ENCODE measurements at regions not wholly inside any gene's neighbourhood (a gene's known extent, or its start where the extent isn't known, plus 50 kb on each side); places are given as distances from the start of the nearest gene placed in this dataset.

GRCh38 chr7:94104301-94104700 lies 100.1 kb upstream of the BET1 start:
- Mint-ChIP-seq H3K27ac (no peak overlapping the region), H3K27me3 (peaks cover 2 to 3% of the 10 kb centered on the region in 2 donors), H3K4me3 (no peak overlapping the region), H3K9me3 (peaks cover 0 to 3% (median 0%) of the 10 kb centered on the region in 8 donors), H3K36me3 (no peaks in the 10 kb centered on the region), H3K4me1 (no peaks in the 10 kb centered on the region)
- DNase-seq: no peak
- no peaks in the 10 kb centered on the region for H3K27me3 ChIP-seq (ENCODE audit: insufficient read depth, low read length)
- CTCF ChIA-PET (ENCODE audit: partially characterized antibody): interaction anchor here (1.3 kb wide), 1 partner anchor 16 kb away, joined by 5 read pairs; no protein-coding TSS in a partner anchor
- no peak overlapping the region for H3K4me3 ChIP-seq (ENCODE audit: low read length in 2 of 2)
- no peaks in the 10 kb centered on the region for H3K4me1 ChIP-seq (ENCODE audit: insufficient read depth, low read length)
- POLR2A ChIA-PET (ENCODE audit: partially characterized antibody): no interaction called here
- no peaks in the 10 kb centered on the region for H3K9me3 ChIP-seq (ENCODE audit: control insufficient read depth in 1 of 2, low read length in 2 of 2)
- no peak overlapping the region for H3K27ac ChIP-seq (ENCODE audit: low read depth, low read length)
- H3K36me3 ChIP-seq (ENCODE audit: insufficient read depth, low read length): no peaks in the 10 kb centered on the region
- intact Hi-C loops (cut with micrococcal nuclease): no loop called here

GRCh38 chr7:94109556-94109955 lies 105.4 kb upstream of the BET1 start:
- Histone ChIP-seq H3K36me3 (ENCODE audit: insufficient read depth, low read length) (no peaks in the 10 kb centered on the region), H3K4me1 (ENCODE audit: insufficient read depth, low read length) (no peaks in the 10 kb centered on the region), H3K9me3 (ENCODE audit: control insufficient read depth in 1 of 2, low read length in 2 of 2) (no peaks in the 10 kb centered on the region), H3K27ac (ENCODE audit: low read depth, low read length) (no peak overlapping the region), H3K4me3 (ENCODE audit: low read length in 2 of 2) (no peak overlapping the region), H3K27me3 (ENCODE audit: insufficient read depth, low read length) (no peaks in the 10 kb centered on the region)
- intact Hi-C loops (cut with micrococcal nuclease): no loop called here
- no peak overlapping the region for H3K4me3 Mint-ChIP-seq
- no peaks in the 10 kb centered on the region for H3K36me3 Mint-ChIP-seq
- no peak overlapping the region for H3K27ac Mint-ChIP-seq
- H3K9me3 Mint-ChIP-seq: no peaks in the 10 kb centered on the region
- H3K4me1 Mint-ChIP-seq: no peaks in the 10 kb centered on the region
- ChIA-PET POLR2A (ENCODE audit: partially characterized antibody) (no interaction called here), CTCF (ENCODE audit: partially characterized antibody) (interaction anchor here (1.3 kb wide), 1 partner anchor 8 kb away, joined by 3 read pairs; no protein-coding TSS in a partner anchor)
- peaks cover 1 to 2% of the 10 kb centered on the region in 2 donors for H3K27me3 Mint-ChIP-seq
- DNase-seq: no peak

- H3K4me3 Mint-ChIP-seq: no peak overlapping the region
- H3K27me3 ChIP-seq (ENCODE audit: insufficient read depth, low read length): no peaks in the 10 kb centered on the region
- no peak overlapping the region for H3K27ac Mint-ChIP-seq
- H3K9me3 ChIP-seq (ENCODE audit: control insufficient read depth in 1 of 2, low read length in 2 of 2): no peaks in the 10 kb centered on the region
- H3K36me3 Mint-ChIP-seq: no peaks in the 10 kb centered on the region
- ChIA-PET CTCF (ENCODE audit: partially characterized antibody) (interaction anchor here (1.3 kb wide), 1 partner anchor 9 kb away, joined by 3 read pairs; no protein-coding TSS in a partner anchor), POLR2A (ENCODE audit: partially characterized antibody) (no interaction called here)
- no peaks in the 10 kb centered on the region for H3K9me3 Mint-ChIP-seq
- H3K27me3 Mint-ChIP-seq: peaks cover 1 to 2% of the 10 kb centered on the region in 2 donors
- H3K4me1 Mint-ChIP-seq: no peaks in the 10 kb centered on the region
- no peak for DNase-seq
- no peak overlapping the region for H3K4me3 ChIP-seq (ENCODE audit: low read length in 2 of 2)
- intact Hi-C loops (cut with micrococcal nuclease): no loop called here
- H3K36me3 ChIP-seq (ENCODE audit: insufficient read depth, low read length): no peaks in the 10 kb centered on the region
- no peaks in the 10 kb centered on the region for H3K4me1 ChIP-seq (ENCODE audit: insufficient read depth, low read length)
- no peak overlapping the region for H3K27ac ChIP-seq (ENCODE audit: low read depth, low read length)
These were observed 106.9 kb upstream of the BET1 start for GRCh38 chr7:94111009-94111408.

GRCh38 chr7:94115316-94115715 lies 111.2 kb upstream of the BET1 start:
- Histone ChIP-seq H3K27ac (ENCODE audit: low read depth, low read length) (no peak overlapping the region), H3K4me3 (ENCODE audit: low read length in 2 of 2) (no peak overlapping the region), H3K4me1 (ENCODE audit: insufficient read depth, low read length) (no peaks in the 10 kb centered on the region), H3K9me3 (ENCODE audit: control insufficient read depth in 1 of 2, low read length in 2 of 2) (no peaks in the 10 kb centered on the region), H3K27me3 (ENCODE audit: insufficient read depth, low read length) (no peaks in the 10 kb centered on the region), H3K36me3 (ENCODE audit: insufficient read depth, low read length) (no peaks in the 10 kb centered on the region)
- no peaks in the 10 kb centered on the region for H3K9me3 Mint-ChIP-seq
- H3K4me1 Mint-ChIP-seq: no peaks in the 10 kb centered on the region
- intact Hi-C loops (cut with micrococcal nuclease): no loop called here
- H3K27me3 Mint-ChIP-seq: peaks cover 0 to 2% of the 10 kb centered on the region in 2 donors
- no peaks in the 10 kb centered on the region for H3K36me3 Mint-ChIP-seq
- ChIA-PET POLR2A (ENCODE audit: partially characterized antibody) (no interaction called here), CTCF (ENCODE audit: partially characterized antibody) (no interaction called here)
- no peak overlapping the region for H3K27ac Mint-ChIP-seq
- no peak for DNase-seq
- H3K4me3 Mint-ChIP-seq: no peak overlapping the region

- no peak overlapping the region for H3K4me3 Mint-ChIP-seq
- intact Hi-C loops (cut with micrococcal nuclease): no loop called here
- no peaks in the 10 kb centered on the region for H3K9me3 Mint-ChIP-seq
- no peaks in the 10 kb centered on the region for H3K36me3 Mint-ChIP-seq
- peaks cover 9 to 11% of the 10 kb centered on the region in 2 donors for H3K27me3 Mint-ChIP-seq
- H3K27me3 ChIP-seq (ENCODE audit: insufficient read depth, low read length): no peaks in the 10 kb centered on the region
- POLR2A ChIA-PET (ENCODE audit: partially characterized antibody): no interaction called here
- DNase-seq: no peak
- no peak overlapping the region for H3K27ac Mint-ChIP-seq
- H3K4me1 Mint-ChIP-seq: no peaks in the 10 kb centered on the region
- H3K4me3 ChIP-seq (ENCODE audit: low read length in 2 of 2): no peak overlapping the region
- H3K9me3 ChIP-seq (ENCODE audit: control insufficient read depth in 1 of 2, low read length in 2 of 2): no peaks in the 10 kb centered on the region
- CTCF ChIA-PET (ENCODE audit: partially characterized antibody): no interaction called here
- no peak overlapping the region for H3K27ac ChIP-seq (ENCODE audit: low read depth, low read length)
- no peaks in the 10 kb centered on the region for H3K4me1 ChIP-seq (ENCODE audit: insufficient read depth, low read length)
- no peaks in the 10 kb centered on the region for H3K36me3 ChIP-seq (ENCODE audit: insufficient read depth, low read length)
These were observed 119.0 kb upstream of the BET1 start for GRCh38 chr7:94123136-94123535.

- no peak for DNase-seq
- ChIA-PET POLR2A (ENCODE audit: partially characterized antibody) (no interaction called here), CTCF (ENCODE audit: partially characterized antibody) (no interaction called here)
- intact Hi-C loops (cut with micrococcal nuclease): no loop called here
- Histone ChIP-seq H3K36me3 (ENCODE audit: insufficient read depth, low read length) (no peaks in the 10 kb centered on the region), H3K27me3 (ENCODE audit: insufficient read depth, low read length) (no peaks in the 10 kb centered on the region), H3K4me1 (ENCODE audit: insufficient read depth, low read length) (no peaks in the 10 kb centered on the region), H3K27ac (ENCODE audit: low read depth, low read length) (no peak overlapping the region), H3K4me3 (ENCODE audit: low read length in 2 of 2) (no peak overlapping the region), H3K9me3 (ENCODE audit: control insufficient read depth in 1 of 2, low read length in 2 of 2) (no peaks in the 10 kb centered on the region)
- Mint-ChIP-seq H3K9me3 (no peaks in the 10 kb centered on the region), H3K27me3 (peaks cover 8 to 9% of the 10 kb centered on the region in 2 donors), H3K36me3 (no peaks in the 10 kb centered on the region), H3K4me3 (no peak overlapping the region), H3K27ac (no peak overlapping the region), H3K4me1 (no peaks in the 10 kb centered on the region)
These were observed 122.9 kb upstream of the BET1 start for GRCh38 chr7:94127026-94127425.

- Mint-ChIP-seq H3K36me3 (no peaks in the 10 kb centered on the region), H3K4me1 (no peaks in the 10 kb centered on the region), H3K4me3 (no peak overlapping the region), H3K9me3 (no peaks in the 10 kb centered on the region), H3K27ac (no peak overlapping the region), H3K27me3 (peaks cover 4 to 9% of the 10 kb centered on the region in 2 donors)
- POLR2A ChIA-PET (ENCODE audit: partially characterized antibody): no interaction called here
- DNase-seq: no peak
- H3K27me3 ChIP-seq (ENCODE audit: insufficient read depth, low read length): no peaks in the 10 kb centered on the region
- no peak overlapping the region for H3K27ac ChIP-seq (ENCODE audit: low read depth, low read length)
- CTCF ChIA-PET (ENCODE audit: partially characterized antibody): no interaction called here
- H3K9me3 ChIP-seq (ENCODE audit: control insufficient read depth in 1 of 2, low read length in 2 of 2): no peaks in the 10 kb centered on the region
- H3K4me3 ChIP-seq (ENCODE audit: low read length in 2 of 2): no peak overlapping the region
- intact Hi-C loops (cut with micrococcal nuclease): no loop called here
- H3K36me3 ChIP-seq (ENCODE audit: insufficient read depth, low read length): no peaks in the 10 kb centered on the region
- no peaks in the 10 kb centered on the region for H3K4me1 ChIP-seq (ENCODE audit: insufficient read depth, low read length)
These were observed 123.9 kb upstream of the BET1 start for GRCh38 chr7:94128072-94128471.
